HUES6 (cell line): ENCODE measurements at regions not wholly inside any gene's neighbourhood (a gene's known extent, or its start where the extent isn't known, plus 50 kb on each side); places are given as distances from the start of the nearest gene placed in this dataset.

Source experiments
- H3K27ac ChIP-seq: 2 replicates; pipeline ENCODE4 v1.7.0; 2013; ENCODE audit warnings: low read depth, mild to moderate bottlenecking, low read length, inconsistent platforms
- H3K27me3 ChIP-seq: 2 replicates; pipeline ENCODE4 v1.6.1; 2013; ENCODE audit warnings: low read length; ENCODE audit not compliant: control insufficient read depth, insufficient read depth
- H3K36me3 ChIP-seq: 2 replicates; pipeline ENCODE4 v1.6.1; 2013; ENCODE audit warnings: low read length; ENCODE audit not compliant: control insufficient read depth, insufficient read depth
- H3K4me1 ChIP-seq: 2 replicates; pipeline ENCODE4 v1.6.1; 2013; ENCODE audit warnings: low read length; ENCODE audit not compliant: control insufficient read depth, insufficient read depth
- H3K4me3 ChIP-seq: 2 replicates; pipeline ENCODE4 v1.5.1; 2013; ENCODE audit warnings: low read depth, low read length
- H3K9ac ChIP-seq: one replicate; pipeline ENCODE4 v1.6.1; 2013; ENCODE audit warnings: mild to moderate bottlenecking, low read length
- H3K9me3 ChIP-seq: 2 replicates; pipeline ENCODE4 v1.6.1; 2013; ENCODE audit warnings: low read depth, low read length; ENCODE audit not compliant: control insufficient read depth, insufficient read depth

DNA sequence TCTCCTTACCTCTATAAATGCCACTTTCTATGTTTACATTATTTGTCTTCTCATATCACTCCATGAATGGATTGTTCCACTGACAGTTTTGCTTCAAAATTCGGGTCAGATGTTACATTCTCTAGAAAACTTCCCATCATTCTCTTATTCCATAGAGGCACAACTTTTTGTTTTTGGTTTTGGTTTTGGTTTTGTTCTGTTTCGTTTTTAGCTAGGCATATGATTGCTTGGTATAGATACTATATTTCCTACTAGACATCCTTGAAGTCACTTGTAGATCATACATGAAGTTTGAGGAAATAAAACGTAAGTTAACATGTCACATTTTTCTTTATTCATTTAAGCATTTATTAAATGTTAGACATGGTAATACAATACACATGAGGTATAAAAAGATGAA, 961.0 kb downstream of the PCDH18 start:
- Histone ChIP-seq H3K9ac (no peak overlapping the region), H3K4me1 (no peaks in the 10 kb centered on the region), H3K36me3 (no peaks in the 10 kb centered on the region), H3K9me3 (peaks cover 4% of the 10 kb centered on the region; the same call in 1 of the 2 replicates), H3K27me3 (no peaks in the 10 kb centered on the region), H3K27ac (no peak overlapping the region), H3K4me3 (no peak overlapping the region)

DNA sequence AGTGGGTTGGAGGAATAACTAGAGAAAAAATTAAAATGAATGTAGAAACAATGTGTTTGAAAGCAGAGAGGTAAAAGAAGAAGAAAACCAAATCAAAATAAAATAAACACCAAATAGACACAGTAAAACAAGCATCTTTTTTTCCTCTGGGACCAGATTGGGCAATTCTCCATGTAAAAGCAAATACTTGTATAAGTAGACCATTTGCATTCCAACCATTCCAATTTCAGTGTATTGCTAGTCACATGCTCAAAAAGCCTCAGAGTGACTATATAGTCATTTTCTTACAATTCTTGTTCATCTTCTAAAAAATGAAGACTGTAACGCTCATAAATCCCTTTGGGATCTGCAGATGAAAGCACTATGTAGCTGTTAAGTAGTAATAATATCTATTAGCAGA, 969.5 kb downstream of the PCDH18 start:
- no peaks in the 10 kb centered on the region for H3K4me1 ChIP-seq
- H3K4me3 ChIP-seq = no peak overlapping the region
- H3K9ac ChIP-seq = no peak overlapping the region
- H3K27ac ChIP-seq = no peak overlapping the region
- no peaks in the 10 kb centered on the region for H3K36me3 ChIP-seq
- H3K27me3 ChIP-seq = no peaks in the 10 kb centered on the region
- no peaks in the 10 kb centered on the region for H3K9me3 ChIP-seq

DNA sequence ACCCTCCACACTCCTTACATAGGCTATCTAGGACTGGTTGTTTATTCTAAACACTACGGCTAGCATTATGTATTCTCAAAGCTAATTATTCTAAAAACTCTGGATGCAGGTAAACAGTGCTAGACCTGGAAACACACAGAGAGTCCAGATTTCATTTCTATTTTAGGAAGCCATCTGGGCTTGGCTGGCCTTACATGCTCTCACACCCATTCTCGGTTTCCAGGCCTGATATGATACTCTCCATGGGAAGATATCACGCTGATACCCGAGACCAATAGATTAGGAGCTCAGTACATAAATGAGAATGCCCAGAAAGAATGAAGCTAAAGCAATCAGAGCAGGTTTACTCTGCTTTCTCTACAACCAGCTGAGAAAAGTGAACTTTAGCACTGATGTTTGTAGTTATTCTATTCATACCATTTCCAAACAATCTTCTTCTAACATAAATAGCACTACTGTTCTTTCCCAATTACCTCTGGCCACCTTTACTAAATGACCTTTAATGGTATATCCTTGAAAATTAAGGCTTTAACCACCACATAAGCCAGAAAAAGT, 973.3 kb downstream of the PCDH18 start:
- H3K4me1 ChIP-seq = no peaks in the 10 kb centered on the region
- no peaks in the 10 kb centered on the region for H3K36me3 ChIP-seq
- no peak overlapping the region for H3K27ac ChIP-seq
- no peaks in the 10 kb centered on the region for H3K9me3 ChIP-seq
- H3K27me3 ChIP-seq = no peaks in the 10 kb centered on the region
- H3K4me3 ChIP-seq = no peak overlapping the region
- H3K9ac ChIP-seq = no peak overlapping the region

DNA sequence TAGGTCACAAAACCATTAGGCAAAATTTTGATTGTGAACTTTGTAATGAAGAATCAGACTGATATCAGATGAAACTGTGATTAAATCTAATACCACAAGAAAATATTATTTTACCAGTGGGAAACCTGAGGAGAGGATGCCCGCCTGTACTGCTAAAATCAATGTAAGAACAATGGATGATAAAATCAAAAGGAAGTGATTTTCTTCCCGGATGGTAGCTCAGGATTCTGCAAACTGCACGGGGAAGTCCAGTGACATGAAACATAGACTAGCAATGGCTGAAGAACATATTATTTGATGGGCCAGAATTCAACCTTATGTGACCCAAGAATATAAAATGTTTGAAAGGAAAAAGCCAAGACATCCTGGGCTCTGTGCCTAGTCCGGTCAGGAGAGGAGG, 974.9 kb downstream of the PCDH18 start:
- Histone ChIP-seq H3K9me3 (no peaks in the 10 kb centered on the region), H3K36me3 (no peaks in the 10 kb centered on the region), H3K4me3 (no peak overlapping the region), H3K9ac (no peak overlapping the region), H3K4me1 (no peaks in the 10 kb centered on the region), H3K27me3 (no peaks in the 10 kb centered on the region), H3K27ac (no peak overlapping the region)

DNA sequence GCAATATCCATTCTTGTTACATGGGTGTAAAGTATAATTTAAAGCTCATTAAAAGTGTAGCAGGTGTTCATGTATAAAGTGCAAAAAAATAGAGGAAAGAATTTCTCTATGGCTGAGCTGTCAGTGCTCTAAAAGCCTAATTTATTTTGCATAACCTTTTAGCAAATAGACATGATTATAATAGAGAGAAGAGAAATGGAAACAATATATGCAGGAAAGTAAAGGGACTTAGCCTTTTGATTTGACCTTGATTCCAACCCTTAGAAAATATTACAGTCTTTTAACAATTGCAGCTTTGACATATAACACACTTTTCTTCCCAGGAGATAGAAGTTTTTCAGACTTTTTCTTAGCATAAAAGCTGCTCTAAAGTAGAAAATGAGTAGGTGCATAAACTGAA, 978.3 kb downstream of the PCDH18 start:
- Histone ChIP-seq H3K27me3 (no peaks in the 10 kb centered on the region), H3K36me3 (no peaks in the 10 kb centered on the region), H3K9me3 (no peaks in the 10 kb centered on the region), H3K9ac (no peak overlapping the region), H3K4me3 (no peak overlapping the region), H3K27ac (no peak overlapping the region), H3K4me1 (no peaks in the 10 kb centered on the region)

DNA sequence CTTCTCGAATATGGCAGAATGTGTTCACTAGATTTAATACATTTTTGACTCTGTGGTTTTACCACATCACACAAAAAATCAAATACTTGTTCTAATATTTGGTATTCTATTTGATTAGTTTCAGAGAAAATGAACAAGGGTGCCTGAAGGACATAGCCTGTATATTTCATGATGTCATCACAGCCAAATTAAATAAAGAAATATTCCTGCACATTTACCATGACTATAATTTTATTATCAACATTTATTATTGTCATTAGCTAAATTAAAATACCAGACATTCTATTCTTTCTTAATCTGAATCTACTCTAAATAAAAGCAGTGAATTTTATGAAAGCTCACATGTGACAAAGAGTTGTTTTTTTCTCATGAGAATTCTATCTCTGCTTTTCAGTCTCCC, 980.5 kb downstream of the PCDH18 start:
- no peak overlapping the region for H3K27ac ChIP-seq
- no peak overlapping the region for H3K9ac ChIP-seq
- H3K9me3 ChIP-seq = no peaks in the 10 kb centered on the region
- no peaks in the 10 kb centered on the region for H3K36me3 ChIP-seq
- no peaks in the 10 kb centered on the region for H3K4me1 ChIP-seq
- H3K4me3 ChIP-seq = no peak overlapping the region
- H3K27me3 ChIP-seq = no peaks in the 10 kb centered on the region

DNA sequence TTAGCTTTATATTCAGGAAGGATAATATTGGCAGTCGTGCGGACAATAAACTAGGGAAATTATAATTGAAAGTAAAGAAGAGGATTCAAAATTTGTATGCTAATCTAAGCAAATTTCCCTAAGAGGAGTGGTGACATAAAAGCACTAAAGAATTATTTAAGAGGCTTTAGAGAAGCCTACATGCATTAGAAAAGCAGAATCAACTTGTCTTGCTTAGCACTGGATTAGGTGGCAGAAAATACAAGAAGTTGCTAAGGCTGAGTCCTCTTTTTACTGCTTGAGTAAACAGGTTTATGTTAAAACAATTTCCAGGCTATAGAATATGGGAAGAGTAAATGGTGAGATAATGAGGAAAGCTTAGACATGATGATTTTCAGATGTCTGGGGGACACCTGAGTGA, 991.5 kb downstream of the PCDH18 start:
- Histone ChIP-seq H3K27ac (no peak overlapping the region), H3K27me3 (peaks cover 10% of the 10 kb centered on the region; the same call in 1 of the 2 replicates), H3K9me3 (no peaks in the 10 kb centered on the region), H3K9ac (no peak overlapping the region), H3K36me3 (no peaks in the 10 kb centered on the region), H3K4me3 (no peak overlapping the region), H3K4me1 (peaks cover 10% of the 10 kb centered on the region; the same call in 1 of the 2 replicates)

DNA sequence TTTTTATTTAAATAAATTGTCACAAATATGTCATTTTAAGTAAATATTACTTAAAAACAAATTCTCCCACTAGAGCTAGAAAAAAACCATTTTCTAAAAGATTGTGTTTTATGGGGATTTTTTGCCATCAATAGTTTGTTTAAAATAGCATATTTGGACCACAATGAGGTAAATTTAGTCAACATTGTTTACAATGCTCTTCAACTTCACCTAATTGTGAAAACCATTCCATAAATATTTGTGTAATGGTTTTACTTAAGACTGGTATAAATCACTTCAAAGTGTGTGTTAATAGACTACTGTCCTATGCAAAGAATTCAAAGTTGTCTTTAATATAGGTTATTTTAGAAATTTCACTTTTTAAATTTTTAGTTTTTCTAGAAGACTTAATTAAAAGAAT, 1004.2 kb downstream of the PCDH18 start:
- no peaks in the 10 kb centered on the region for H3K27me3 ChIP-seq
- no peak overlapping the region for H3K4me3 ChIP-seq
- no peaks in the 10 kb centered on the region for H3K36me3 ChIP-seq
- no peaks in the 10 kb centered on the region for H3K9me3 ChIP-seq
- H3K27ac ChIP-seq = no peak overlapping the region
- no peak overlapping the region for H3K9ac ChIP-seq
- no peaks in the 10 kb centered on the region for H3K4me1 ChIP-seq

DNA sequence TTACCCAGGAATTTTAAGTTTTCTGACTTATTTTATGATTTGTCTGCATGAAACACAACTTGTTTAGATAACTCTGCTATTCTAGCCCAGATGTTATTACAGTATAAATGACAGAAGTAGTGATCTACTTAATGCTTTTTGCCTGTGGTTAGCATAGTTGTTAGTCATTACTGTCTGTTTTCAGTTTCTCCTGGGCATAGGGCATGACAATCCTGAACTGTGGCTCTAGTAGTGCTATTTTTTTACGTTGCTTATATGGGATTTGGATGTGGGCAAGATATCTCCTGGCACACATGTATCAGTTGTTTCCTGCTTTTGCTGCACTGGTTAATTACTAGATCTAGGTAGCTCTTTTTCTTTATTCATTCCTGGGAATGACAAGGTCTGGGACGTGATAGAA, 1005.8 kb downstream of the PCDH18 start:
- Histone ChIP-seq H3K27me3 (no peaks in the 10 kb centered on the region), H3K4me1 (no peaks in the 10 kb centered on the region), H3K4me3 (no peak overlapping the region), H3K9ac (no peak overlapping the region), H3K36me3 (no peaks in the 10 kb centered on the region), H3K27ac (no peak overlapping the region), H3K9me3 (no peaks in the 10 kb centered on the region)

DNA sequence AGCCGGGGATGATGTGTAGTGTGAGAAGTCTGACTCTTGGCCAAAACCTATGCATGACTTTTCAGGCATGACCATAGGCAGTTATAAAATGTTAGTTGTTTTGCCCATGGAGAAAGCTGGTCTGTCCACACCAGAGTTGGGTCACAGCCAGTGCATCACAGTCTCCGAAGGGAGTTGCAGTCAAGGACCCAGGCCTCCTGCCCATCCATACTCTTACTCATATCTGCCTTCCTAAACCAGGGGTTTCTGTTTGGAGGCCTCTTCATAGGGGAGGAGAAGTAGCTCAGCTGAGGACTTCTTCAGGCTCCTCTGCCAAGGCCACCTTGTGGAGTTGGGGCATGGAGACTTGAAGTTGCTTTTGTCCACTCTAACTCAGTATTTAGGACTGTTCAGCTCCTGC, 1008.3 kb downstream of the PCDH18 start:
- Histone ChIP-seq H3K4me3 (no peak overlapping the region), H3K9me3 (peaks cover 21% of the 10 kb centered on the region), H3K27ac (no peak overlapping the region), H3K9ac (no peak overlapping the region), H3K27me3 (no peaks in the 10 kb centered on the region), H3K36me3 (no peaks in the 10 kb centered on the region), H3K4me1 (no peaks in the 10 kb centered on the region)

DNA sequence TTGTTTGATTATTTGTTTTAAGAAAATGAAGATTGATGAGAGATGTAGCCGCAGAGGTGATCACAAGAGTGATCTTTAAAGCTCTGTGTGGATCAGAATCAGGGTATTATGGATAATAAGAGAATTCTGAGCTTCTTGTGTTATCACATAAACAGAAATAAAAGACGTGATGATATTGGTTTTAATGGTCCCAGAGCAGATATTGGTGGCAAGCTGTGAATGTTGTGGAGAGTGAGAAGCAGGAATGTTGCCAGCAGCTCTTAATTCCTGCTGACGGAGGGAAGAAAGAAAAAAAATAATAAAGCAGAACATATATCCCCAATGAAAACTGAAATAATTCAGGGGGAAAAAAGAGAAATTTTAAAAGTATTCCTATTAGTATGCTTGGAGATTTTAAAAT, 1015.9 kb downstream of the PCDH18 start:
- Histone ChIP-seq H3K27me3 (no peaks in the 10 kb centered on the region), H3K4me1 (peaks cover 5% of the 10 kb centered on the region; the same call in 1 of the 2 replicates), H3K9me3 (peaks cover 23% of the 10 kb centered on the region), H3K27ac (no peak overlapping the region), H3K36me3 (no peaks in the 10 kb centered on the region), H3K4me3 (no peak overlapping the region), H3K9ac (no peak overlapping the region)

DNA sequence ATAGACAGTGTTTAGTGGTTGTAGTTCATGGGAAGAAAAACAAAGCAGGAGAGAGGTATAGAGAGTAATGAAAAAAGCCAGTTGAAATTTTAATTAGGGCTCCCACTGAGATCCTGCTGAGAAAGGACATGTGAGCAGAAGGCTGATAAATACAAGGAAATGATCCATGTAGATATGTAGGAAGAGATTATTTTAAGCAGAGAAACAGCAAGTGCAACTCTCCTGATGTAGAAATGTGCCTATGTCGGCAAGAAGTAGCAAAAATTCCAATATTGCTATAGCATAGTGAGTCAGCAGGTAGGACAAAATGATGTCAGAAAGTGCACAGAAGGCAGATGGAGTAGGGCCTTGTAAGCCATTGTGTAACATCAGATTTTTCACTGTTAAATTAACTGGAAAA, 1027.3 kb downstream of the PCDH18 start:
- H3K9ac ChIP-seq = no peak overlapping the region
- H3K27ac ChIP-seq = no peak overlapping the region

More for the DNA sequence above, 1027.3 kb downstream of the PCDH18 start:
- Histone ChIP-seq H3K27me3 (no peaks in the 10 kb centered on the region), H3K4me3 (no peak overlapping the region), H3K4me1 (peaks cover 6% of the 10 kb centered on the region; the same call in 1 of the 2 replicates), H3K36me3 (no peaks in the 10 kb centered on the region), H3K9me3 (peaks cover 3% of the 10 kb centered on the region; the same call in 1 of the 2 replicates)
